Amniotic epithelial cell (primary cell): ENCODE measurements at regions not wholly inside any gene's neighbourhood (a gene's known extent, or its start where the extent isn't known, plus 50 kb on each side); places are given as distances from the start of the nearest gene placed in this dataset.
"Not testable (repeated sequence)": the region's sequence is repeated elsewhere in the genome, so short reads cannot be mapped to it uniquely, and the experiment has no call there.

Experiments
- DNase-seq: peaks from one replicate; pipeline ENCODE4 v3.0.0-alpha.2; 2010; ENCODE audit warnings: low read depth

DNA sequence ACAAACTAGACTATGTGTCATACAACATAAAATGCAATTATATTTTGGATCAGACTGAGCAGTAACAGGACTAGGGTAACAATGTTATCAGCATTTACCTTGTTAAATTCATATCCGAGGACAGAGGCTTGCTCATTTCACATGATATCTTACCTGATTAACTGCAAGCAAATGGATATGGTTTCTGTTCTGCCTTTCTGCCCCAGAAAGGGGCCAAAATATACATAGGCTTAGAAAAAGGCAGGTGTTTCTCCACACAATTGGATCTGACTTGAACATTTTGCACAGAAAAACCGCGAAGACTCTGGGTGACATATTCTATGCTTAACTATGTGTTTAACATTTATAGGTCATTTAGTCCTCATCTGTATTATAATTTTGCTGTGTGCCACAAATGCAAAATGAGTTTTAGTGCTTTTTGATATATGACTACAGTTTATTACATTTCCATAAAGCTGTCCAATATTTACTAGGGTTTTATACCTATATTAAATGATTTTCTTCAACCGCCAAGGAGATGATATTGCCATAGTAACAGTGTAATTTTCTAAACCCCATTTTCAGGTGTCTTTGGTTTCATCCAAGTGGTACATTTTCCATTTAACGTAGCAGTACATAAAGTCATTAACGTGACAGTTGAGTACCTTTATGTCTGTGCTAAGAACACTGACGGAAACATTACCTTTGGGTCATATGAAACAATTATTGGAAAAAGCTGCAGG is 249.3 kb upstream of the KRR1 start:
- no peak for DNase-seq

DNA sequence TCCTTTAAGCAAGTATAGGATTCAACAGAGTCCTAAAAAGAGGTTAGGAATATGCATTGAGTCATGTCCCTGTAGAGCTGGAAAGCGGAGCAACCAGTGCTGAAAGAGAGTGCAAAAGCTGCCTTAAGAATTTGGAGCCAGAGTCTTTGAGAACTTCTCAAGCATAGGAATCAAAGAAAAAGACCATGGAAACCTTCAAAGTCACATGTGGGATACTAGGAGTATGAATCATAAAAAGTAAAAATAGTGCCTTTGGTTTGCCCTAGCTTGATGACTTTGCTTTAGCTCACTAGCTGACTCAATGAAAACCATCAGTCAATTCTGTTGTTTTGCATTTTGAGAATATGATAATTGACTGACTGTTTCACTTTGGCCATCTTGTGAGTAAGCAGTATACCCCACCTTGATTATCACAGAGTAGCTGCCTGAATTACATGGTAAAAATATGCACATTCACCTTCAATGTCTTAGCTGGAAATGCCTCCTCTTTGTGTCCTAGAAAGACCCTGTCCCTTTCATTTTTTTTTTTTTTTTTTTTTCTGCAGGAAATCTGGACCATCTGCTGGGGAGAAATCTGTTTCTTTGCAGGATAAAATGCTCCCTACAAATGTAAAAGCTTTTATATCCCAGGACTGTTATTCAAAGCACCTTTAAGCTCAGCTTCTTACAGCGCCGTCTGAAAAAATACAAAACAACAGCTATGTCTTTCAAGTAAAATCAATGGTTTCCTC is 248.6 kb upstream of the KRR1 start:
- DNase-seq, result peak; percentile 84

DNA sequence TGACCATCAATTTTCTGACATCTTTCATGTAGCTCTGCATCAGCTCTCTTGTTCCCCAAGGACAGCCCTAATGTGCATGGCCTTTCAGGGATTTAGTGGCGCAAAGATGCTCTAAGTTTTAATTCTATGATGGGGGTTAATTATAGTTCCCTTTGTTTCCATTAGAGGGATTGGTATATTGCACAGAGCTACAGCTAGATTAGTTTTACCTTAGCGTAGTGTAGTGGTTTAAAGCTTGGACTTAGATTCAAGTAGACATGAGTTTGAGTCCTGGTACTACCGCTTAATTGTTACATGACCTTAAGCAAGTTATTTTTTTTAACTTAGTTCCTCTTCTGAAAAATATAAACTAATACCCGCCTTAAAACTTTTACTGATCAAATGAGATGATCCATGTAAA is 247.8 kb upstream of the KRR1 start:
- no peak for DNase-seq

DNA sequence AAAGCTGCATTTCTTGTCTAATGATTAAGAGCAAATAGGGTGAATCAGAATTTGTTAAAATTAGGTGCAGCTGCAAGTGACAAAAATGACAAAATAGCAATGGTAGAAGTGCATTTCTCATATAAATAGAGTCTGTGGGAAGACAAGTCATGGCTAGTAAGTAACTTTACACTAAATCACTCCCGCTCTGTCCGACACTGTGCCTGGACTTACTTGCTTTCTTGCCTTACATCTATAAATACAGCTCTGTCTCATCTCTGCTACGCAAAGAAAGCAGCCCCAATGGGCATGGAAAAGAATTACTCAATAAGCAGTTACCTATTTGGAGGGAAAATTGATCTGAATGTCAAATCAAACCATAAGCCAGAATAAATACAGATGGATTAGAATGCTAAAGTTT is 245.4 kb upstream of the KRR1 start:
- DNase-seq, result no peak

DNA sequence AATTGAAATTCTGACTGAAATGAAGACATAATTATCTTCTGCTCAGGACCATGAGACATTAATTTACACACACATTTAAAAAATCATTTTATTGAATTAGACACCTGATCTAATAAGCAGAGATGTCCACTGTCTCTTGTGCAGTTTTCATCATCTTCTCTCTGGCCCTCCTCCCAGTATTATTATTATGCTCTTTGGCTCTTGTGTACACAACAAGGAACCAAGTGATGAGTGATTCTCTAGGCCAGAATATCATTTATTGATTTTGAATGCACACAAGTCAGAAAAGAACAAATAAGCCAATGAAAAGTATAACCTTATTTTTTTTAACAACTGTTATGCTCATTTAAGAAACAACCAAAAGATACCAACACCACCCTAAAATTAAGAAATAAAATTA is 244.7 kb upstream of the KRR1 start:
- no peak for DNase-seq

DNA sequence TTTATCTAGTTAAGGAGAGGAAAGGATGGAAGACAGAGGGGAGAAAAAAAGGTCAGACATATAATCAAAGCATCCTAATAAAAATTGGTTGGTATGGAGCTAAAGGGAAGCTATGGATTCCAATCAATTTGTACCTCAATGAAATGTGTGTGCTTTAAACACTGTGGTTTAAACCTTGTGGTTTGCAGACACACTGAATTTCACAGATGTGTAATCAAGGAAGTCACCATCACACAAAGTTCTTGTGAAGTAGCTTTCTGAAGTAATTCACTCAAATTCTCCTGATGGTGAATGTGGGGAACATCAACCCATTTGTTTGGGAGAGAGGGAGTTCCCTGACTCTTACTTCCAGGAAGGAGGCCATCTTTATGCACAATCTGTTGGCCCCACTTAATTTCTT is 243.3 kb upstream of the KRR1 start:
- no peak for DNase-seq

DNA sequence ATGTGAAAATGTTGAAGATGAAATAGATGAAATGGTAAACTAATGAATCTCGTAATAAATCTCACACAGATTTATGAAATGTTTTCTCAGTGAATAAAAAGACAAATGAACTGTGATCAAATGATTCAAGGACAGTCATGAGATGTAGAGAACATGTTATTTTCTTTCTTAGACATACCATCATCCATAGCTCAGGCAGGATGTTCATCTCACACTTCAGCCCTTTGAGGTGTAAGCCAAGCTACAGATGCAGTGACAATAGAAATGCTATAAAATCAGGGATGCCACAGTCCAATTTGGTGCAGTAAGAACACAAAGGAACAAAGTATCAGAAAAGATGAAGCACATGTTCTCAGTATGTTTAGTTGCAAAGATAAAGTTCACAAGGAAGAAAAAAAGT is 242.7 kb upstream of the KRR1 start:
- DNase-seq, result no peak

DNA sequence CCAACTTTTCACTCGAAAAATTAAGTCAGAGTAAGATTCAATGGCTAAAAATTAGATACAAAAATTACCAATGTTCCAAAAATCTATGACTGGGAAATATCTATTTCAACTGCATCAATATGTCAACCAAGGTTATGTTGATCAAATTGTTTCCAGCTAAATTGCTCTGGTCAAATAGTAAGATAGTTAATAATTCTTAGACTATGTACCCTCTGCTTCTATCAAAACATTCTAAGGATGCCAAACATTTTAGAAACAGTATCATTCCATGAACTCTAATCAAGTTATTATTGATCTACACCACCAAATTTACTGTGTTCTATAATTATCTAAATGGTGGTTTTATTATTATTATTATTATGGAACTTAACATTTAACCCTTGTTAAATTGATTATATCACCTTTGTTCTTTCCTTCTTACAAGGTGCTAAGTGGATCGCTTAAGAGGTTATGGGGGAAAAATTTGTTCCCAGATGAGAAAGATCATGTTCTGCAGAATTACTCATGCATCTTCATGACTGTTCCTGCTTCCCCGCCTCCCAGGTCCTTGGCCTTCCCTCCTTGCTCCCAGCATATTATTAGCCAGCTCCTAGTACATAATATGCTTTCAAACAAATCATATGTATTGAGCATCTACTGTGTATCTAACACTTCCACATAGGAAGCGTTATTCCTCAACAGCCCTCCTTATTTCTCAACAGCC is 240.5 kb upstream of the KRR1 start:
- no peak for DNase-seq

DNA sequence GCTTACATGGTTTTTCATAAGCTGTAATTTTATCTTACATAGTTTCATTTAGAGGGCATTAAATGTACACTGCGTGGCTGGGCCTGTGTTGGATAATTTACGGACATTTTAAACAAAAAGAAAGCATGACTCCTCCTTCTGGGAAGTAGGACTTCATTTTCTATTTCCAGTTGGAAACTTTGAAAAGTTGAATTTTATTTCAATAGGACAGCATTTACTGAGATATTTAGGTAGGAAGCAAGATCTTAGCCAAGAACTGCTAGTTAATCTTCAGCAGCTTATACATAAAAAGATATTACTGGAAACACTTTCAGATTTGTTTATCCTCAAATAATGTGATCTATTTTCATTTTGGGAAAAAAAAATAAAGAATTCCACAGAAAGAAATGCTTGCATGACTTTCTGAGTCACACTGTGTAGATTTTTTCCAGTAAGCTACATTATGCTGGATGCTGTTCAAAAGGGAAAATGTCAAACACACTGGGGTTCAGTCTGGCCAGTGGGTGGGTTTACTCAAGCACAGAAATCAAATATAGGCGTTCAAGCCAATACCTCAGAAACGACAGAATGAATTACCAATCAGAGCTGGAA is 239.4 kb upstream of the KRR1 start:
- peak; percentile 30 for DNase-seq

DNA sequence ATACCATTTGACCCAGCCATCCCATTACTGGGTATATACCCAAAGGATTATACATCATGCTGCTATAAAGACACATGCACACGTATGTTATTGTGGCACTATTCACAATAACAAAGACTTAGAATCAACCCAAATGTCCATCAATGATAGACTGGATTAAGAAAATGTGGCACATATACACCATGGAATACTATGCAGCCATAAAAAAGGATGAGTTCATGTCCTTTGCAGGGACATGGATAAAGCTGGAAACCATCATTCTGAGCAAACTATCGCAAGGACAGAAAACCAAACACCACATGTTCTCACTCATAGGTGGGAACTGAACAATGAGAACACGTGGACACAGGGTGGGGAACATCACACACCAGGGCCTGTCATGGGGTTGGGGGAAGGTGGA is 237.6 kb upstream of the KRR1 start:
- not testable (repeated sequence) for DNase-seq

DNA sequence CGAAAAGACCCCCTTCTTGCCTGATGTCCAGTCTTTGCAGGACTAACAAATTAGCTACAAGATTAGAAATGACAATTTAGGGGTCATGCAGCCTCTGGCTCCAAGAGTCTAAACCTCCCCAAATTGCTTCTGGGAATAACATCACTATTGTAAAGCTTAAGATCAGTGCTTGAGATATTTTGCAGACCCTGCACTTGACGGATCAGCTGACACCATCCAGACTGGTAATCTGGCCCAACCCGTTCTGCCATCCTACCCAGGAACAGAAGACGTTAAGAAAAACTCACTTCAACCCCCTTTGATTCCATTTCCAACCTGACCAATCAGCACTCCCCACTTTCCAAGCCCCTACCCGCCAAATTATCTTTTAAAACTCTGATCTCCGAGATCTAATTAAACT is 236.7 kb upstream of the KRR1 start:
- no peak for DNase-seq

DNA sequence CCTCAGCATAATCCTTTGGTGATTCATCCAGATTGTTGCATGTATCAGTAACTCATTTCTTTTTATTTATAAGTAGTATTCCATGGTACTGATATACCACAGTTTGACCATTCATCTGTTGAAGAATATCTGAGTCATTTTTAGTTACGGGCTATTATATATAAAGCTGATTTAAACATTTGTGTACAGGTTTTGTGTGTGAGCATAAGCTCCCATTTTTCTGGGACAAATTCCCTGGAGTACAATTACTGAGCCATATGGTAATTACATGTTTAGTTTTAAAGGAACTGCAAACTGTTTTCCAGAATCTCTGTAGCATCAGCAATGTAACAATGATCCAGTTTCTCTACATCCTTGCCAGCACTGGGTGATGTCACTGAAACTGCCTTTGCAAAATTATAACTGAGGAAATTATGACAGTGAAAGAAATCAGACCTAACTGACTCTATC is 236.2 kb upstream of the KRR1 start:
- peak; percentile 82 for DNase-seq

DNA sequence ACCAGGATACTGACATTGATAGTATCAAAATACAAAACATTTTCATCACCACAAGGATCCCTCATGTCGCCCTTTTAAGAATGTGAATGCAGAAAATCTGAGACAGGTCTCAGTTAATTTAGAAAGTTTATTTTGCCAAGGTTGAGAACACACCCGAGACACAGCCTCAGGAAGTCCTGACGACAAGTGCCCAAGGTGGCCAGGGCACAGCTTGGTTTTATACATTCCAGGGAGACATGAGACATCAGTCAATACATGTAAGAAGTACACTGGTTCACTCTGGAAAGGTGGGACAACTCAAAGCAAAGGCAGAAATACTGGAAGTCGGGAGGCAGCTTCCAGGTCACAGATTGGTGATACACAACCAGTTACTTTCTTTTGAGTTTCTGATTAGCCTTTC is 235.2 kb upstream of the KRR1 start:
- no peak for DNase-seq

DNA sequence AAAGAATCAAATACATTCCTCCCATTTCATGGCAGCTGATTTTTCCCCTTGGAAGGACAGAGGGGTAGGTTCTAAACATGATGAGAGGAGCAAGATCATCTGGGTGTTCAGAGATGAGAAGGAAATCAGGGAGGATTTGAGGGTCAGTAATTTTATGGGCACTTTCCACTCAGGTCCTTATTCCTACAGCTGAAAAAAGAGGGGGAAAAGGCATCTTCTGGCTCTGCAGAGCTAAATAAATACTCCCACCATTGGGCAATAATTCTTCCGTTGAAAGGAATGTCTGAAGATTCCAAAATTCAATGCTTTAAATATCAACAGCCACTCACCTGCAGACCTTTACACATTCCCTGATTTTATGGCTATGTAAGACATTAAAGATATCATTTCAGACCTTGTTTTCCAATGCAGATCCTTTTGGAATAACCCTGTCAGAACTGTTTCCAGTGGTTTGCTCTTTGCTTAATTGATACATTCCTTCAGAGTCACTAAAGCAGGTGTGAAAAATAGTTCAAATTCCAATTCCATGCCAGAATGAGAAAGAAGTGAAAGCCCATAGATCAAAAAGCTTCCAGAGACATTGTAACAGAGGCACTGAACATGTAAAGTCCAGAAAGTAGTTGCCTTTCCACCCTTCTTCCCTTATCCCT is 233.3 kb upstream of the KRR1 start:
- no peak for DNase-seq

DNA sequence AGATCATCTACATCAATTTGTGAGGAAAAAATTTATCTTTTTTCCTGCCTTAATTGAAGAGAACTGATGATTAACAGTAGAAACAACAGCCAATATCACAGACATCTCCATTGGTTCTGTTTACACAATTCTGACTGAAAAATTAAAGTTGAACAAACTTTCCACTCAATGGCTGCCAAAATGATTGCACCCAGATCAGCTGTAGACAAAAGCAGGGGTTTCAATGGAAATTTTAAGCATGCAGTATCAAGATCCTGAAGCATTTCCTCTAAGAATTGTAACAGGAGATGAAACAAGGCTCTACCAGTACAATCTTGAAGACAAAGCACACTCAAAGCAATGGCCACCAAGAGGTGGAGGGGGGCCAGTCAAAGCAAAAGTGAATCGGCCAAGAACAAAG is 231.6 kb upstream of the KRR1 start:
- no peak for DNase-seq

DNA sequence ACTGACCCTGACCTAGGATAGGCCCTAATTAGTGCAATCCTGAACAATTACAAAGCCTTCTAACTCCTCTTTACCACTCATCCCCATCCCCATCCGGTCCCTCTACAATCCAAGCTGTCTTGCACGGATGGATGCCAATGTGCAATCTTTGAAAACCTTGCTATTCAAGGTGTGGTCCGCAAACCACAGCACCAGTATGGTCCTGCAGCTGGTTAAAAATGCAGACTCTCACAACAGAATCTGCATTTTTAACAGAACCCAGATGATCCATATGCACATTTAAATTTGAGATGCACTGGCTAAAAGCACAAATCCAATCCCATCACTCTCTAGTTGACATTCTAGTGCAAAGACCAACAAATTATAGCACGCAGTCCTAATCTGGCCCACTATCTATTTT is 230.6 kb upstream of the KRR1 start:
- no peak for DNase-seq

DNA sequence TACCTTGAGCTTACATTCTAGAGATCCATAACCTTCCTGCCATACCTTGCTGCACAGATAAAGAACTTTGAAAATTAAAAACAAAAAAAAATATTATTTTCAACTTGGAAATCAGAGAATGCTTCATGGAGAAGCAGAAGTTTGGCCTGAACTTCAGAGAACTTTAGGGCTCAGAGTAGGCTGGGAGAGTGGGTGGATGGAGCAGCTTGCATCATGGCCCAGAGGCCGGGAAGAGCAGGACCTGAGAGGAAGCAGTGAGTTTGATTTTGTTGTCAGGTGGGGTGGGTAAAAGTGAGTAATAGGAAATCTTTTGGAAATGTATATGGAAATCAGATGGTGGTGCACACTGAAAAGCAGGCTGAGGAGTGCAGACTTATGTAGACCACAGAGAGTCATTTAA is 228.5 kb upstream of the KRR1 start:
- no peak for DNase-seq

DNA sequence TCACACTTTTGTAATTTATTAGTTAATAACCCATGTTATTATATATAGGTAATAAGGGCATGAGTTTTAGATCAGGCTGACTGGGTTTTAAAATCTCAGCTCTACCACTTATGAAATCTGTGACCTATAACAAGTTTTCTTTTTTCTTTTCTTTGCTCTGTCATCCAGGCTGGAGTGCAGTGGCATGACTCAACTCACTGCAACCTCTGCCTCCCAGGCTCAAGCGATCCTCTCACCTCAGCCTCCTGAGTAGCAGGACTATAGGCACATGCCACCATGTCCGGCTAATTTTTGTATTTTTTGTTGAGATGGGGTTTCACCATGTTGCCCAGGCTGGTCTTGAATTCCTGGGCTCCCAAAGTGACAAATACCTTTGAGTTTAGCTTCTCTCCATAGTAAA is 227.7 kb upstream of the KRR1 start:
- not testable (repeated sequence) for DNase-seq

DNA sequence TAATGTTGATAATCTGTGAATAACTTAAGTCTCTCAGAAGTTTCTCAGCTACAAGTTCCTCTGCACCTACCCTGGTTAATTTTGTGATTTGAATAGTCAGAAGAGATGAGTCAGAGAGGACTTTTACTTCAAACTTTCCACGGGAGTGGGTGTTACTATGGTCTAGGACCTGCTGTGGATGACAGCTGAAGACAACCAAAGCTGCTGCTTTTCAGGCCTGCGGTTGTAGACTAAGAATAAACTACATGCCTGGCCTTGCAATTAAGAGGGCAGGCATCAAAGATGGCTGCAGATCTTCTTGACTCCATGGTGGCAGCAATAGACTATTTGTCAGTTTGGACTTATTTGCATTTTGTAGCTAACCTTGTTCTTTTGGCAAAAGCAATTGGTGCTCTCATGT is 227.1 kb upstream of the KRR1 start:
- DNase-seq, result peak; percentile 50

DNA sequence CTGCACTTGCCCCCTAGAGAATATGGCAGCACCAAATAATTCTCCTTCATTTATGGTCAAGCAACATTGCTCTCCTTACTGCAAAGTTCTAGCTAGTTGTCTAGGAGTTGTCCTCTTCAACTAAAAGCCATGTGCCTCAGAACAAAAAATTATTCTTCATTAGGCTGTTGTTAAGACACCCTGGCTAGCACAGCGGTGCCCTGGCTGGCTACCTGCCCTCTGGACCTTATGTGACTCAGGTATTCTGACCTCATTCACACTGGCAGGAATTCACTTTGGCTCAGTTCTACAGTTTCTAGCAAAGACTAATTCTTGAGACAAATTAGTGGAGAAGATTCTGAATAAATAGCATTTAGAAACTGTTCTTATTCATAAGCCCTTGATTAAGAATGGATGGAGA is 224.4 kb upstream of the KRR1 start:
- DNase-seq, result no peak

DNA sequence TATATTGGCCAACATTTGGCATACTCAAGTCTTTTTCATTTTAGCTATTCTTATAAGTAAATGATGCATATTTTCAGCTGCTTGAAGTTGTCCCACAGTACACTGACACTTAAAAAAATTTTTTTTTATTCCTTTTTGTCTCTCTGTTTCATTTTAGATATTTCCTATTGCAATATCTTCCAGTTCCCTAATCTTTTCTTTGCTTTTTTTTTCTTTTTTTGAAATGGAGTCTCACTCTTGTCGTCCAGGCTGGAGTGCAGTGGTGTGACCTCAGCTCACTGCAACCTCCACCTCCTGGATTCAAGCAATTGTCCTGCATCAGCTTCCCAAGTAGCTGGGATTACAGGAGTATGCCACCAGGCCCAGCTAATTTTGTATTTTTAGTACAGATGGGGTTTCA is 217.4 kb upstream of the KRR1 start:
- DNase-seq, result no peak

DNA sequence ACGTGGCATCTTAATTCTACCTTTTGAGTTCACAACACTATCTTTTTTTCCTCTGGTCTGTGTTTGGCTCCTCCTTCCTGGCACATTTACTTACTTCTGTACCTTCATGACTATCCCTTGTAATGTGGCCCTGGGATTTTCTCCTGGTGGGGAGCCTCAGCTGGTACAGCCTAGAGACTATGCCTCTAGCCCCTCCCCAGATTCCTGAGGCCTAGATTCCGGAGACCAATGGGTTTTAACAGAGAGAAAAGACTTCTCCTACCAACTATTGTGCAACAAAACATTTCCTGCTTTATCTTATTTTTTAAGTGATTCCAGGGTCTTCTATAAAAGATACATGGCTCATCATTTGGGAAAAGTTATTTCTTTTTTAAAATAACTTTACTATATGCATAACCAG is 216.2 kb upstream of the KRR1 start:
- peak; percentile 21 for DNase-seq
